ENCODE measurements at regions not wholly inside any gene's neighbourhood (a gene's known extent, or its start where the extent isn't known, plus 50 kb on each side); places are given as distances from the start of the nearest gene placed in this dataset.

- H3K36me3 Mint-ChIP-seq: no peaks in the 10 kb centered on the region
- no peak for DNase-seq
- no peak overlapping the region for H3K27ac Mint-ChIP-seq
- POLR2A ChIA-PET: no interaction called here
- no peaks in the 10 kb centered on the region for H3K9me3 Mint-ChIP-seq
- no peaks in the 10 kb centered on the region for H3K4me1 Mint-ChIP-seq
- no peak for ATAC-seq (ENCODE audit: low read depth)
- no peaks in the 10 kb centered on the region for H3K27me3 Mint-ChIP-seq
- H3K4me3 Mint-ChIP-seq: no peak overlapping the region
Observed at GRCh38 chr6:9517806-9518205, 897.1 kb downstream of the TFAP2A start.

DNA sequence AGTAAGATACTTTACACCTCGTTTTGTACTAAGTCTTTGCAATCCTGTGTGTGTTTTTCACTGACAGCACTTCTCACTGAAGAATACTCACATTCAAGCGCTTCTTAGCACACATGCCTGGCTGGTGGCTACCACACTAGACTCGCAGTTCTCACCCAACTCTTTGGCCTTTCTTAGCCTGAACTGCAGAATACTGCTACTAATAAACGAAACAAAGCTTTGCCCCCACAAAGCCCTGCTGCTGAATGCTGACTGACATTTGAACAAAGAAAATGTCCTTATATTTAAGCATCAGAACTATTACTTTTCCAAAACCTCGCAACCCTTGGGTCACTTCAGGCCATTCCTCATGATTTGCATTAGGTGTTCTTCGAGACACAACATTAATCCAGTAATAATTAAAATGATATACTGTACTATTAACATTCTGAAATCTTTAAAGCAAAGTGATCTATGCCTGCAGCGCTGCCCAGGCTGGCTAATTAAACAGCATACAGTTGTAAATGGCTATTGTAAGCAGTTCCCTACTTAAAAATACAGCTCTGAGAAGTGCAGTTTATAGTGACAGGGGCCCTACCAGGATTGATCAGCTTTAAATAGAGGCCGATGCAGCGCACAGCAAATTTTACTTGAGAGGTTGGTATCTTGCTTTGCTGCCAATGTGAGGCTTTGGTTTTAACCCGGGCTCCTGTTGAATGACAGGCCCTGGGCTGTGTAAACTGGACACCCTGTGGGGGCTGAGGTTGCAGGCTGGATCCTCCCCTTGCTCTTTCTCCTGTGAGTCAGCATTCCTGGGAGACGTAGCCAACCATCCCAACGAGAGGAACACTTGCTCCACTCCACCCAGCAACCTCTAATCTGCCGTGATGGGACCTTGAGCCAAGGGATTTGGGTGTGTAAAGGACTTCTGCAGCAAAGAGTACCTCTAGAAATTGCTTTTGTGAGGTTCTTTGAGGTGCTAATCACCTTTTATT is 899.0 kb downstream of the TFAP2A start:
- H3K27ac Mint-ChIP-seq: no peak overlapping the region

DNA sequence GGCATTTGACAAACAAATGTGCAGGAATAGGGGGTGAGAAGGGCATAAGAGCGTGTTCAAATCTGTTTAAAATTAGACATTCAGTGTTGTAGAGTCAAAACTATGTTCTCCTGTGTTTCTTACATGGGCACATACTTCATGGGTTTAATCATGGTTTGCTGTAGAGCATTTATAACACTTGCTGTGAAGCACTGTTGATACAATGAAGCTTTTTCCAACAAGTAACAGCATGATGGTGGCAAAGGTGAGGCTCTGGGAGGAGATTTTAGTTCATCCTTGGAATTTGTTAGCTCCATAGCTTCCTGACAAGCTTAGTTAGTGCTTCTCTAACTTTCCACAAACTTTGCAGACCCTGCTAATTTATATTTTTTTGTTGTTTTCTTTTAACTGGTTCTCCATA is 900.7 kb downstream of the TFAP2A start:
- POLR2A ChIA-PET: no interaction called here
- DNase-seq (no peak), ATAC-seq (ENCODE audit: low read depth) (no peak)
- H3K4me3 Mint-ChIP-seq: no peak overlapping the region
- no peaks in the 10 kb centered on the region for H3K36me3 Mint-ChIP-seq
- no peaks in the 10 kb centered on the region for H3K9me3 Mint-ChIP-seq
- H3K27me3 Mint-ChIP-seq: no peaks in the 10 kb centered on the region
- H3K4me1 Mint-ChIP-seq: no peaks in the 10 kb centered on the region
- no peak overlapping the region for H3K27ac Mint-ChIP-seq

More for the DNA sequence above, 899.0 kb downstream of the TFAP2A start:
- DNase-seq (no peak), ATAC-seq (ENCODE audit: low read depth) (no peak)
- H3K27me3 Mint-ChIP-seq: no peaks in the 10 kb centered on the region
- H3K4me3 Mint-ChIP-seq: no peak overlapping the region
- H3K36me3 Mint-ChIP-seq: no peaks in the 10 kb centered on the region
- H3K9me3 Mint-ChIP-seq: no peaks in the 10 kb centered on the region
- POLR2A ChIA-PET: no interaction called here
- H3K4me1 Mint-ChIP-seq: no peaks in the 10 kb centered on the region

GRCh38 chr6:9511157-9511556 is 903.7 kb downstream of the TFAP2A start:
- Mint-ChIP-seq H3K4me1 (no peaks in the 10 kb centered on the region), H3K27me3 (no peaks in the 10 kb centered on the region), H3K4me3 (no peak overlapping the region), H3K27ac (no peak overlapping the region), H3K36me3 (no peaks in the 10 kb centered on the region), H3K9me3 (no peaks in the 10 kb centered on the region)
- DNase-seq: no peak
- no peak for ATAC-seq (ENCODE audit: low read depth)
- POLR2A ChIA-PET: no interaction called here

- ATAC-seq (ENCODE audit: low read depth): no peak
- POLR2A ChIA-PET: no interaction called here
Observed at GRCh38 chr6:9507136-9507895, 907.6 kb downstream of the TFAP2A start.

GRCh38 chr6:9504191-9504590 is 910.7 kb downstream of the TFAP2A start:
- ATAC-seq (ENCODE audit: low read depth) (no peak), DNase-seq (no peak)
- Mint-ChIP-seq H3K27ac (no peak overlapping the region), H3K4me1 (no peaks in the 10 kb centered on the region), H3K36me3 (no peaks in the 10 kb centered on the region), H3K27me3 (no peaks in the 10 kb centered on the region), H3K4me3 (no peak overlapping the region), H3K9me3 (peaks cover 8% of the 10 kb centered on the region)
- POLR2A ChIA-PET: no interaction called here

More at GRCh38 chr6:9507136-9507895, 907.6 kb downstream of the TFAP2A start:
- Mint-ChIP-seq H3K36me3 (no peaks in the 10 kb centered on the region), H3K27me3 (no peaks in the 10 kb centered on the region), H3K4me1 (no peaks in the 10 kb centered on the region), H3K4me3 (no peak overlapping the region), H3K27ac (no peak overlapping the region), H3K9me3 (peaks cover 8% of the 10 kb centered on the region)
- no peak for DNase-seq

- DNase-seq (no peak), ATAC-seq (ENCODE audit: low read depth) (no peak)
- Mint-ChIP-seq H3K27me3 (no peaks in the 10 kb centered on the region), H3K4me1 (no peaks in the 10 kb centered on the region), H3K4me3 (no peak overlapping the region), H3K9me3 (peaks cover 8% of the 10 kb centered on the region), H3K27ac (no peak overlapping the region), H3K36me3 (no peaks in the 10 kb centered on the region)
- POLR2A ChIA-PET: no interaction called here
Observed at GRCh38 chr6:9503111-9503761, 911.6 kb downstream of the TFAP2A start.

GRCh38 chr6:9499709-9500108 is 915.2 kb downstream of the TFAP2A start:
- H3K4me3 Mint-ChIP-seq: no peak overlapping the region
- no peaks in the 10 kb centered on the region for H3K27me3 Mint-ChIP-seq
- H3K27ac Mint-ChIP-seq: no peak overlapping the region
- peaks cover 7% of the 10 kb centered on the region for H3K9me3 Mint-ChIP-seq
- H3K36me3 Mint-ChIP-seq: no peaks in the 10 kb centered on the region
- ATAC-seq (ENCODE audit: low read depth): no peak
- POLR2A ChIA-PET: no interaction called here
- DNase-seq: no peak
- no peaks in the 10 kb centered on the region for H3K4me1 Mint-ChIP-seq

DNA sequence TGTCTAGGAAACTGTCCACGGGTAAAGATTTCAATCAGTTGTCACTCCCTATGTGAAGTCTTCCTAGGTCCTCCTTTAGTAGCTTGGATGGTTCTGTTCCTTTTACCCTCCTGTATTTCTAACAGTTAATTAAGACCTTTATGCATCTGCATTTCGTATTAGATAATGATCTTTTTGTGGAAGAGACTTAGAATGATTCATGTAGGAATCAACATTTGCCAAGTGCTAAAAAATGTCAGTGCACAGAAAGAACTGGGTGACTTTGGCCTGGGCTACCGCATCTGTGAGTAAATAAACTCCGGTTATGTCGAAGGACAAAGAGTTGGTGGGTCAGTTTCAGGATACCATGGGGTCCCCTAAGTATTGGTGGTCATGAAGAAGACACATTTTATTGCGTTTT is 918.0 kb downstream of the TFAP2A start:
- no peak overlapping the region for H3K4me3 Mint-ChIP-seq
- no peaks in the 10 kb centered on the region for H3K27me3 Mint-ChIP-seq
- peaks cover 6% of the 10 kb centered on the region for H3K9me3 Mint-ChIP-seq
- no peak overlapping the region for H3K27ac Mint-ChIP-seq
- no peaks in the 10 kb centered on the region for H3K36me3 Mint-ChIP-seq
- POLR2A ChIA-PET: no interaction called here
- no peak for DNase-seq
- no peaks in the 10 kb centered on the region for H3K4me1 Mint-ChIP-seq
- no peak for ATAC-seq (ENCODE audit: low read depth)

- DNase-seq: no peak
- Mint-ChIP-seq H3K27ac (no peak overlapping the region), H3K4me1 (no peaks in the 10 kb centered on the region), H3K9me3 (peaks cover 6% of the 10 kb centered on the region), H3K4me3 (no peak overlapping the region), H3K27me3 (no peaks in the 10 kb centered on the region), H3K36me3 (no peaks in the 10 kb centered on the region)
- POLR2A ChIA-PET: no interaction called here
- ATAC-seq (ENCODE audit: low read depth): no peak
Observed at GRCh38 chr6:9494864-9495263, 920.0 kb downstream of the TFAP2A start.

DNA sequence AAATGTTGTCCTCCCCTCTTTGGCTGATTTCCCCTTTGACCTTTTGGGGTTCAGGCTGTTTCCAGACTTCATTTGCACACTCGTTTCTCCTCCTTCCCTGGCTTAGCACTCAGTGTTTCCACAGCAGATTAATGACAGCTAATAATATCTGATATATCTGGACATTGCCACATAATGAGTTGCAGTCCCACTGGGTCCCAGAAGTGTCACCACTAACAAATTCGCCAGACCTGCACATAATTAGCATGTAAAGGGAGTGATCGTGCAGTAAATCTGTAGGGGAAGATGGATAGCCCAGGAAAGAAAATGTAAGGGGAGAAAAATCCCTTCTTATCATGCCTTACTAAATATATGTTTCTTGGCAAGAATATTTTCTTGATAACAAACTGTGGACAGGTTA is 922.1 kb downstream of the TFAP2A start:
- no peak for DNase-seq
- H3K27ac Mint-ChIP-seq: no peak overlapping the region

GRCh38 chr6:9487128-9487527 is 927.7 kb downstream of the TFAP2A start:
- Mint-ChIP-seq H3K27me3 (no peaks in the 10 kb centered on the region), H3K36me3 (no peaks in the 10 kb centered on the region), H3K27ac (no peak overlapping the region), H3K9me3 (no peaks in the 10 kb centered on the region), H3K4me3 (no peak overlapping the region), H3K4me1 (no peaks in the 10 kb centered on the region)
- no peak for ATAC-seq (ENCODE audit: low read depth)
- DNase-seq: no peak
- POLR2A ChIA-PET: no interaction called here

More for the DNA sequence above, 922.1 kb downstream of the TFAP2A start:
- no peak for ATAC-seq (ENCODE audit: low read depth)
- H3K9me3 Mint-ChIP-seq: peaks cover 6% of the 10 kb centered on the region
- POLR2A ChIA-PET: no interaction called here
- no peaks in the 10 kb centered on the region for H3K27me3 Mint-ChIP-seq
- no peak overlapping the region for H3K4me3 Mint-ChIP-seq
- no peaks in the 10 kb centered on the region for H3K36me3 Mint-ChIP-seq
- no peaks in the 10 kb centered on the region for H3K4me1 Mint-ChIP-seq

DNA sequence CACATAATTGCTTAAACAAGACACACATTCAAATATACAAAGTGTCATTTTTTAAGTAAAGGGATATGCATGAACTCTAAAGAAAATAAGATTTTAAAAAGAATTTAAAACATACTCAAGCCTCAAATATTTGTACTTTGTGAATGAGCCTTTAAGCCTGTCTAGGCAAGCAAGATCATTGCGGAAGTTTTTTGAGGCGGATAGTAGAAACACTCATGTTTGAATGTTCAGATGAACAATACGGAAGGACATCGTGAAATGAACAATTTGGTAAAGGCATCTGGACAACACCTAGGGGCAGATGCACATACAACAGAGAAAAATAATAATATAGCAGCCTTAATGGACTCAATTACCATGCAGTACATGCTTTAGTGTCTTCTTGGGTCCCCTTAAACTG is 928.9 kb downstream of the TFAP2A start:
- H3K36me3 Mint-ChIP-seq: no peaks in the 10 kb centered on the region
- no peaks in the 10 kb centered on the region for H3K27me3 Mint-ChIP-seq
- H3K4me1 Mint-ChIP-seq: no peaks in the 10 kb centered on the region
- ATAC-seq (ENCODE audit: low read depth) (no peak), DNase-seq (no peak)
- no peaks in the 10 kb centered on the region for H3K9me3 Mint-ChIP-seq
- POLR2A ChIA-PET: no interaction called here
- H3K4me3 Mint-ChIP-seq: no peak overlapping the region
- H3K27ac Mint-ChIP-seq: no peak overlapping the region
